HEK293 (cell line): ENCODE measurements at regions not wholly inside any gene's neighbourhood (a gene's known extent, or its start where the extent isn't known, plus 50 kb on each side); places are given as distances from the start of the nearest gene placed in this dataset.

Experiments
- CTCF ChIA-PET: fragments of 350-600 bp; formaldehyde crosslinking; extraction: SDS; loops from one replicate; lab custom pipeline; 2021; ENCODE audit warnings: antibody characterized with exemption; lab: Yijun Ruan, JAX
- POLR2A ChIA-PET: fragments of 300-600 bp; formaldehyde crosslinking; extraction: SDS; loops from one replicate; lab custom pipeline; 2020; ENCODE audit warnings: antibody characterized with exemption, inconsistent platforms; lab: Yijun Ruan, JAX
- H3K27ac ChIP-seq: fragments of 200-500 bp; sonication (Bioruptor generic); 2 replicates; pipeline ENCODE4 v1.5.1; 2014; ENCODE audit warnings: low read depth, low read length, control low read depth, inconsistent platforms; ENCODE audit errors: extremely low read depth
- H3K36me3 ChIP-seq, 2 experiments: fragments of 200-500 bp in 1 of 2; sonication (Bioruptor generic) in 1 of 2; 1 replicate in 1 of 2; 2 replicates in 1 of 2; pipeline ENCODE4 v1.5.1; 2014 to 2017; ENCODE audit warnings: inconsistent platforms in 2 of 2, low read length in 2 of 2; ENCODE audit not compliant: control insufficient read depth in 2 of 2, insufficient read depth in 1 of 2
- H3K4me1 ChIP-seq: fragments of 200-500 bp; sonication (Bioruptor generic); 2 replicates; pipeline ENCODE4 v1.5.1; 2014; ENCODE audit warnings: mild to moderate bottlenecking, low read length, inconsistent platforms; ENCODE audit not compliant: control insufficient read depth, insufficient read depth
- H3K4me3 ChIP-seq: 2 replicates; pipeline ENCODE4 v1.5.1; 2011; ENCODE audit warnings: low read depth, mild to moderate bottlenecking, control low read depth, low read length, moderate library complexity
- H3K9me3 ChIP-seq: fragments of 200-500 bp; sonication (Bioruptor generic); 2 replicates; pipeline ENCODE4 v1.5.1; 2014; ENCODE audit warnings: low read depth, low read length, inconsistent platforms; ENCODE audit not compliant: control insufficient read depth, insufficient read depth
- FEZF1 ChIP-seq: fragments of 450-650 bp; formaldehyde crosslinking; IDR thresholded peaks from 2 replicates; pipeline ENCODE4 v1.5.1; 2016; ENCODE audit warnings: missing biosample characterization, missing genetic modification characterization
- GLIS2 ChIP-seq: fragments of 450-650 bp; formaldehyde crosslinking; IDR thresholded peaks from 2 replicates; pipeline ENCODE4 v1.5.1; 2016; ENCODE audit warnings: missing biosample characterization, missing genetic modification characterization
- MZF1 ChIP-seq: fragments of 450-650 bp; formaldehyde crosslinking; IDR thresholded peaks from 2 replicates; pipeline ENCODE4 v1.5.1; 2017; ENCODE audit warnings: missing biosample characterization, missing genetic modification characterization, borderline replicate concordance
- SCRT2 ChIP-seq: fragments of 450-650 bp; formaldehyde crosslinking; IDR thresholded peaks from 2 replicates; pipeline ENCODE4 v1.5.1; 2016; ENCODE audit warnings: missing biosample characterization, missing genetic modification characterization
- SP3 ChIP-seq: fragments of 450-650 bp; formaldehyde crosslinking; IDR thresholded peaks from 2 replicates; pipeline ENCODE4 v1.5.1; 2016; ENCODE audit warnings: missing biosample characterization, missing genetic modification characterization
- ZBTB20 ChIP-seq: fragments of 450-650 bp; formaldehyde crosslinking; IDR thresholded peaks from 2 replicates; pipeline ENCODE4 v1.5.1; 2016; ENCODE audit warnings: missing biosample characterization, missing genetic modification characterization
- ZNF274 ChIP-seq, 2 experiments: fragments of 200-500 bp in 1 of 2; fragments of 450-650 bp in 1 of 2; sonication (Bioruptor generic) in 1 of 2; formaldehyde crosslinking in 1 of 2; IDR thresholded peaks; 2 replicates each; pipeline versions ENCODE4 v1.5.1 to v1.6.1; 2014 to 2016; ENCODE audit warnings: borderline replicate concordance in 1 of 2, inconsistent platforms in 1 of 2, low read length in 1 of 2, missing biosample characterization in 1 of 2, missing genetic modification characterization in 1 of 2
- ZNF341 ChIP-seq: fragments of 450-650 bp; formaldehyde crosslinking; IDR thresholded peaks from 2 replicates; pipeline ENCODE4; 2016; ENCODE audit warnings: low read depth, missing biosample characterization, missing genetic modification characterization
- ZNF354C ChIP-seq: fragments of 450-650 bp; formaldehyde crosslinking; IDR thresholded peaks from 2 replicates; pipeline ENCODE4 v1.5.1; 2016; ENCODE audit warnings: missing biosample characterization, missing genetic modification characterization, low read depth, borderline replicate concordance
- ZNF548 ChIP-seq: fragments of 450-650 bp; formaldehyde crosslinking; IDR thresholded peaks from 2 replicates; pipeline ENCODE4 v1.5.1; 2016; ENCODE audit warnings: missing biosample characterization, missing genetic modification characterization
- ZNF549 ChIP-seq: fragments of 450-650 bp; IDR thresholded peaks from 2 replicates; pipeline ENCODE4 v1.5.1; 2018; ENCODE audit warnings: missing biosample characterization, missing genetic modification characterization, mild to moderate bottlenecking, inconsistent platforms, moderate library complexity
- ZNF571 ChIP-seq: fragments of 450-650 bp; formaldehyde crosslinking; IDR thresholded peaks from 2 replicates; pipeline ENCODE4 v1.5.0; 2017; ENCODE audit warnings: missing biosample characterization, missing genetic modification characterization
- ZNF596 ChIP-seq: fragments of 450-650 bp; IDR thresholded peaks from 2 replicates; pipeline ENCODE4 v1.5.0; 2018; ENCODE audit warnings: missing biosample characterization, mild to moderate bottlenecking, missing genetic modification characterization, moderate library complexity
- ZNF621 ChIP-seq: fragments of 450-650 bp; formaldehyde crosslinking; IDR thresholded peaks from 2 replicates; pipeline ENCODE4 v1.5.1; 2017; ENCODE audit warnings: missing biosample characterization, missing genetic modification characterization
- ZNF664 ChIP-seq: fragments of 450-650 bp; formaldehyde crosslinking; IDR thresholded peaks from 2 replicates; pipeline ENCODE4 v1.5.1; 2016; ENCODE audit warnings: missing biosample characterization, missing genetic modification characterization
- TF ChIP-seq, protein P1 (sequence below): fragments of 450-650 bp; formaldehyde crosslinking; IDR thresholded peaks from 2 replicates; pipeline ENCODE4 v1.5.0; 2017; ENCODE audit warnings: missing biosample characterization, missing genetic modification characterization, borderline replicate concordance
- TF ChIP-seq, protein P2 (sequence below): fragments of 450-650 bp; formaldehyde crosslinking; IDR thresholded peaks from 2 replicates; pipeline ENCODE4 v1.5.1; 2016; ENCODE audit warnings: missing biosample characterization, missing genetic modification characterization
- TF ChIP-seq, protein P3 (sequence below): fragments of 450-650 bp; formaldehyde crosslinking; IDR thresholded peaks from 2 replicates; pipeline ENCODE4 v1.5.1; 2017; ENCODE audit warnings: missing biosample characterization, missing genetic modification characterization
- TF ChIP-seq, protein P4 (sequence below): fragments of 450-650 bp; formaldehyde crosslinking; IDR thresholded peaks from 2 replicates; pipeline ENCODE4 v1.5.1; 2017; ENCODE audit warnings: missing biosample characterization, missing genetic modification characterization
- TF ChIP-seq, protein P5 (sequence below): fragments of 450-650 bp; formaldehyde crosslinking; IDR thresholded peaks from 2 replicates; pipeline ENCODE4 v1.5.1; 2016; ENCODE audit warnings: missing biosample characterization, missing genetic modification characterization, borderline replicate concordance
- TF ChIP-seq, protein P6 (sequence below): fragments of 450-650 bp; formaldehyde crosslinking; IDR thresholded peaks from 2 replicates; pipeline ENCODE4 v1.5.1; 2016; ENCODE audit warnings: missing biosample characterization, missing genetic modification characterization

DNA sequence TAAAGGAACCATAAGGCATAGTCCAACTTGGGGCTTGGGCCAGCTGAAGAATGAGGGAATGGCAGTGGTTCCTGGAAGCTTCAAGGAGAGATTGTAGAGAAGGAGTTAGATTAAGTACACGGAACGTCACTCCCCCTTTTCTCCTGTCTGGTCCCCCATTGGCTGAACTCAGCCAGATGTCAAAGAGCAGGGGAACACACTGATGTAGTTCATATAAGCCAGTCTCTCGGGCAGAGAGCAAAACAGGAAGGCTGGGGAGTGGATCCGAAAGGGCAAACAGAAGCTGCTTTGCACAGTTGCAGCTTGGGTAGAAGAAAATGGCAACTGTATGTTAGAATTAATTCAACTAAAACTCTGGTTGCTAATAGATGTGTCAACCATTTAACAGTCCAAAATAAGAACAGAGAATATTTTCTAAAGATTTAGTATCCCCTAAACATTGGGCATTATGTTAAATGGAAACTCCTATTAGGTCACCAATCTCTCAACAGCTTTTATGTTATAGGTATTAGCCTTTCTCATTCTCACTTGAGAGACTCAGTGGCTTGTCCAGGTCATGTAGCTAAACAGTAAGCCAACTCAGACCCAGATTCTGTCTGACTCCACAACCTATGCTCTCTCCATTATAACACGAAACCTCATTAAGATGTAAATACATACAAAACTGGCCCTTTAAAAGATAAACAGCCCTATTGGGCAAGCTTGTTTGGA is 600.7 kb upstream of the USP24 start:
- POLR2A ChIA-PET = no interaction called here

DNA sequence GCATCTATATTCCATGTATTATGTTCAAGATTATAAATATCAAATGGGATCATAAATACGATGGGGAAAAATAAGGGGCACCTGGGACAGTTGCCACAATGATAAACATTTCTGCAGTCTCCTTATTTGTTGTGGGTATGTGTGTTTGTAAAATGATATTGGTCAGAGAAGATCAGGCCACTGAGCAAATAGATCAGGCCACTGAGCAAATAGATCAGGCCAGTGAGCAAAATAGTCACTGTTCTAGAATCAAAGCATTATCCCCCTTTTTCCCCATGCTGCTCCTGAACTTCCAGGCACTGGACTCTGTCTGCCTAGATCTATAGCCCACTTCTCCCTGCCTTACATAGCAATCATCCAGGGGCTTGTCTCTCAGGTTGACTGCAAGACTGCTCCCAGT is 599.8 kb upstream of the USP24 start:
- POLR2A ChIA-PET = no interaction called here
- CTCF ChIA-PET = interaction anchor here (0.6 kb wide), 1 partner anchor 988 kb away, joined by 4 read pairs; no protein-coding TSS in a partner anchor
- no peak overlapping the region for H3K27ac ChIP-seq

More for the DNA sequence above, 600.7 kb upstream of the USP24 start:
- Histone ChIP-seq H3K9me3 (no peaks in the 10 kb centered on the region), H3K27ac (no peak overlapping the region; the same call in 1 of the 2 replicates), H3K4me3 (no peak overlapping the region), H3K4me1 (peaks cover 7% of the 10 kb centered on the region), H3K36me3 (no peaks in the 10 kb centered on the region)
- CTCF ChIA-PET = interaction anchor here (0.6 kb wide), 1 partner anchor 987 kb away, joined by 4 read pairs; no protein-coding TSS in a partner anchor
- no peak for TF ChIP-seq ZNF341 (tag by site-specific recombination)
- TF ChIP-seq ZNF571 (tag by site-specific recombination) = no peak
- TF ChIP-seq, protein P1, sequence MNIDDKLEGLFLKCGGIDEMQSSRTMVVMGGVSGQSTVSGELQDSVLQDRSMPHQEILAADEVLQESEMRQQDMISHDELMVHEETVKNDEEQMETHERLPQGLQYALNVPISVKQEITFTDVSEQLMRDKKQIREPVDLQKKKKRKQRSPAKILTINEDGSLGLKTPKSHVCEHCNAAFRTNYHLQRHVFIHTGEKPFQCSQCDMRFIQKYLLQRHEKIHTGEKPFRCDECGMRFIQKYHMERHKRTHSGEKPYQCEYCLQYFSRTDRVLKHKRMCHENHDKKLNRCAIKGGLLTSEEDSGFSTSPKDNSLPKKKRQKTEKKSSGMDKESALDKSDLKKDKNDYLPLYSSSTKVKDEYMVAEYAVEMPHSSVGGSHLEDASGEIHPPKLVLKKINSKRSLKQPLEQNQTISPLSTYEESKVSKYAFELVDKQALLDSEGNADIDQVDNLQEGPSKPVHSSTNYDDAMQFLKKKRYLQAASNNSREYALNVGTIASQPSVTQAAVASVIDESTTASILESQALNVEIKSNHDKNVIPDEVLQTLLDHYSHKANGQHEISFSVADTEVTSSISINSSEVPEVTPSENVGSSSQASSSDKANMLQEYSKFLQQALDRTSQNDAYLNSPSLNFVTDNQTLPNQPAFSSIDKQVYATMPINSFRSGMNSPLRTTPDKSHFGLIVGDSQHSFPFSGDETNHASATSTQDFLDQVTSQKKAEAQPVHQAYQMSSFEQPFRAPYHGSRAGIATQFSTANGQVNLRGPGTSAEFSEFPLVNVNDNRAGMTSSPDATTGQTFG (tag by site-specific recombination) = no peak
- no peak for TF ChIP-seq ZNF621
- TF ChIP-seq, protein P2, sequence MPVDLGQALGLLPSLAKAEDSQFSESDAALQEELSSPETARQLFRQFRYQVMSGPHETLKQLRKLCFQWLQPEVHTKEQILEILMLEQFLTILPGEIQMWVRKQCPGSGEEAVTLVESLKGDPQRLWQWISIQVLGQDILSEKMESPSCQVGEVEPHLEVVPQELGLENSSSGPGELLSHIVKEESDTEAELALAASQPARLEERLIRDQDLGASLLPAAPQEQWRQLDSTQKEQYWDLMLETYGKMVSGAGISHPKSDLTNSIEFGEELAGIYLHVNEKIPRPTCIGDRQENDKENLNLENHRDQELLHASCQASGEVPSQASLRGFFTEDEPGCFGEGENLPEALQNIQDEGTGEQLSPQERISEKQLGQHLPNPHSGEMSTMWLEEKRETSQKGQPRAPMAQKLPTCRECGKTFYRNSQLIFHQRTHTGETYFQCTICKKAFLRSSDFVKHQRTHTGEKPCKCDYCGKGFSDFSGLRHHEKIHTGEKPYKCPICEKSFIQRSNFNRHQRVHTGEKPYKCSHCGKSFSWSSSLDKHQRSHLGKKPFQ (tag by site-specific recombination) = no peak
- TF ChIP-seq ZNF548 = no peak
- TF ChIP-seq MZF1 = no peak
- TF ChIP-seq SP3 = no peak
- no peak for TF ChIP-seq ZNF354C (tag by site-specific recombination)
- no peak for TF ChIP-seq SCRT2 (tag by site-specific recombination)
- no peak for TF ChIP-seq ZNF664
- no peak for TF ChIP-seq GLIS2 (tag by site-specific recombination)
- TF ChIP-seq ZBTB20 (tag by site-specific recombination) = no peak
- TF ChIP-seq, protein P3, sequence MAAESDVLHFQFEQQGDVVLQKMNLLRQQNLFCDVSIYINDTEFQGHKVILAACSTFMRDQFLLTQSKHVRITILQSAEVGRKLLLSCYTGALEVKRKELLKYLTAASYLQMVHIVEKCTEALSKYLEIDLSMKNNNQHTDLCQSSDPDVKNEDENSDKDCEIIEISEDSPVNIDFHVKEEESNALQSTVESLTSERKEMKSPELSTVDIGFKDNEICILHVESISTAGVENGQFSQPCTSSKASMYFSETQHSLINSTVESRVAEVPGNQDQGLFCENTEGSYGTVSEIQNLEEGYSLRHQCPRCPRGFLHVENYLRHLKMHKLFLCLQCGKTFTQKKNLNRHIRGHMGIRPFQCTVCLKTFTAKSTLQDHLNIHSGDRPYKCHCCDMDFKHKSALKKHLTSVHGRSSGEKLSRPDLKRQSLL (tag by site-specific recombination) = no peak
- no peak for TF ChIP-seq ZNF596
- TF ChIP-seq, protein P4, sequence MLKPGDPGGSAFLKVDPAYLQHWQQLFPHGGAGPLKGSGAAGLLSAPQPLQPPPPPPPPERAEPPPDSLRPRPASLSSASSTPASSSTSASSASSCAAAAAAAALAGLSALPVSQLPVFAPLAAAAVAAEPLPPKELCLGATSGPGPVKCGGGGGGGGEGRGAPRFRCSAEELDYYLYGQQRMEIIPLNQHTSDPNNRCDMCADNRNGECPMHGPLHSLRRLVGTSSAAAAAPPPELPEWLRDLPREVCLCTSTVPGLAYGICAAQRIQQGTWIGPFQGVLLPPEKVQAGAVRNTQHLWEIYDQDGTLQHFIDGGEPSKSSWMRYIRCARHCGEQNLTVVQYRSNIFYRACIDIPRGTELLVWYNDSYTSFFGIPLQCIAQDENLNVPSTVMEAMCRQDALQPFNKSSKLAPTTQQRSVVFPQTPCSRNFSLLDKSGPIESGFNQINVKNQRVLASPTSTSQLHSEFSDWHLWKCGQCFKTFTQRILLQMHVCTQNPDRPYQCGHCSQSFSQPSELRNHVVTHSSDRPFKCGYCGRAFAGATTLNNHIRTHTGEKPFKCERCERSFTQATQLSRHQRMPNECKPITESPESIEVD (tag by site-specific recombination) = no peak
- TF ChIP-seq, protein P5, sequence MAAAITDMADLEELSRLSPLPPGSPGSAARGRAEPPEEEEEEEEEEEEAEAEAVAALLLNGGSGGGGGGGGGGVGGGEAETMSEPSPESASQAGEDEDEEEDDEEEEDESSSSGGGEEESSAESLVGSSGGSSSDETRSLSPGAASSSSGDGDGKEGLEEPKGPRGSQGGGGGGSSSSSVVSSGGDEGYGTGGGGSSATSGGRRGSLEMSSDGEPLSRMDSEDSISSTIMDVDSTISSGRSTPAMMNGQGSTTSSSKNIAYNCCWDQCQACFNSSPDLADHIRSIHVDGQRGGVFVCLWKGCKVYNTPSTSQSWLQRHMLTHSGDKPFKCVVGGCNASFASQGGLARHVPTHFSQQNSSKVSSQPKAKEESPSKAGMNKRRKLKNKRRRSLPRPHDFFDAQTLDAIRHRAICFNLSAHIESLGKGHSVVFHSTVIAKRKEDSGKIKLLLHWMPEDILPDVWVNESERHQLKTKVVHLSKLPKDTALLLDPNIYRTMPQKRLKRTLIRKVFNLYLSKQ (tag by site-specific recombination) = no peak
- TF ChIP-seq ZNF549 (tag by site-specific recombination) = no peak
- no peak for TF ChIP-seq ZNF274 (IDR thresholded peaks at IDR 0.05; ENCODE audit: low read length)
- no peak for TF ChIP-seq ZNF274 (tag by site-specific recombination; IDR thresholded peaks at IDR 0.05; ENCODE audit: borderline replicate concordance)
- TF ChIP-seq, all 188 proteins: peak for 0

More for the DNA sequence above, 599.8 kb upstream of the USP24 start:
- H3K4me1 ChIP-seq = peaks cover 5% of the 10 kb centered on the region; the same call in 1 of the 2 replicates
- no peaks in the 10 kb centered on the region for H3K36me3 ChIP-seq
- H3K4me3 ChIP-seq = no peak overlapping the region
- no peaks in the 10 kb centered on the region for H3K9me3 ChIP-seq
- TF ChIP-seq, protein P6, sequence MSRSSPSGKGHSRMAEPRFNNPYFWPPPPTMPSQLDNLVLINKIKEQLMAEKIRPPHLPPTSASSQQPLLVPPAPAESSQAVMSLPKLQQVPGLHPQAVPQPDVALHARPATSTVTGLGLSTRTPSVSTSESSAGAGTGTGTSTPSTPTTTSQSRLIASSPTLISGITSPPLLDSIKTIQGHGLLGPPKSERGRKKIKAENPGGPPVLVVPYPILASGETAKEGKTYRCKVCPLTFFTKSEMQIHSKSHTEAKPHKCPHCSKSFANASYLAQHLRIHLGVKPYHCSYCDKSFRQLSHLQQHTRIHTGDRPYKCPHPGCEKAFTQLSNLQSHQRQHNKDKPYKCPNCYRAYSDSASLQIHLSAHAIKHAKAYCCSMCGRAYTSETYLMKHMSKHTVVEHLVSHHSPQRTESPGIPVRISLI (tag by site-specific recombination) = no peak
- no peak for TF ChIP-seq FEZF1
- TF ChIP-seq, all 188 proteins: peak for 0
